Mesendoderm (in vitro differentiated cells): ENCODE measurements at regions not wholly inside any gene's neighbourhood (a gene's known extent, or its start where the extent isn't known, plus 50 kb on each side); places are given as distances from the start of the nearest gene placed in this dataset.

Experiments
- DNase-seq: peaks from one replicate; pipeline ENCODE4 v3.0.0; 2013
- H2AK5ac ChIP-seq: 2 replicates; pipeline ENCODE4 v1.6.1; 2013; ENCODE audit warnings: low read length, inconsistent platforms
- H2BK120ac ChIP-seq: 2 replicates; pipeline ENCODE4 v1.6.1; 2013; ENCODE audit warnings: low read depth, mild to moderate bottlenecking, low read length, moderate library complexity, mixed read lengths
- H2BK15ac ChIP-seq: replicated peaks from 2 replicates; pipeline ENCODE4 v1.6.1; 2013; ENCODE audit warnings: low read depth, mild to moderate bottlenecking, moderate library complexity
- H2BK5ac ChIP-seq: 2 replicates; pipeline ENCODE4 v1.6.1; 2013; ENCODE audit warnings: low read length, inconsistent platforms
- H3K18ac ChIP-seq: 2 replicates; pipeline ENCODE4 v1.6.1; 2013; ENCODE audit warnings: mild to moderate bottlenecking, low read length, mixed read lengths
- H3K23ac ChIP-seq: one replicate; pipeline ENCODE4 v1.6.1; 2013; ENCODE audit warnings: low read length
- H3K27ac ChIP-seq: 2 replicates; pipeline ENCODE4 v1.5.1; 2013; ENCODE audit warnings: low read depth, mild to moderate bottlenecking, inconsistent platforms, low read length, moderate library complexity
- H3K27me3 ChIP-seq: 2 replicates; pipeline ENCODE4 v1.6.1; 2013; ENCODE audit warnings: low read length, control low read depth, mild to moderate bottlenecking, inconsistent platforms; ENCODE audit not compliant: insufficient read depth, poor library complexity
- H3K36me3 ChIP-seq: 2 replicates; pipeline ENCODE4 v1.6.1; 2013; ENCODE audit warnings: low read length, inconsistent platforms; ENCODE audit not compliant: control insufficient read depth, insufficient read depth
- H3K4ac ChIP-seq: one replicate; pipeline ENCODE4 v1.6.1; 2013; ENCODE audit warnings: low read depth, mild to moderate bottlenecking, low read length, moderate library complexity
- H3K4me1 ChIP-seq: 2 replicates; pipeline ENCODE4 v1.6.1; 2013; ENCODE audit warnings: low read depth, low read length, inconsistent platforms; ENCODE audit not compliant: control insufficient read depth
- H3K4me2 ChIP-seq: 2 replicates; pipeline ENCODE4 v1.6.1; 2013; ENCODE audit warnings: low read length
- H3K4me3 ChIP-seq: 2 replicates; pipeline ENCODE4 v1.5.1; 2013; ENCODE audit warnings: mild to moderate bottlenecking, low read length
- H3K56ac ChIP-seq: one replicate; pipeline ENCODE4 v1.6.1; 2013; ENCODE audit warnings: low read length
- H3K79me1 ChIP-seq: 2 replicates; pipeline ENCODE4 v1.6.1; 2013; ENCODE audit warnings: low read length, inconsistent platforms
- H3K79me2 ChIP-seq: 2 replicates; pipeline ENCODE4 v1.6.1; 2013; ENCODE audit warnings: mild to moderate bottlenecking, low read length; ENCODE audit not compliant: control insufficient read depth, insufficient read depth
- H3K9ac ChIP-seq: 2 replicates; pipeline ENCODE4 v1.6.1; 2013; ENCODE audit warnings: low read length, inconsistent platforms
- H4K5ac ChIP-seq: one replicate; pipeline ENCODE4 v1.6.1; 2013; ENCODE audit warnings: low read length
- H4K8ac ChIP-seq: one replicate; pipeline ENCODE4 v1.6.1; 2013; ENCODE audit warnings: low read depth, mild to moderate bottlenecking, control low read depth, low read length, moderate library complexity
- WGBS: extraction: QIAGEN DNeasy Blood & Tissue Kit; methylation state at CpG from one replicate; pipeline ENCODE4 v1.1.7; 2013; ENCODE audit warnings: low lambda C conversion rate, missing lambda C conversion rate; ENCODE audit not compliant: insufficient coverage; ENCODE audit errors: extremely low coverage; 5-methylcytosine and 5-hydroxymethylcytosine counted together

- no peak overlapping the region for H3K4me3 ChIP-seq
- no peak overlapping the region for H2BK5ac ChIP-seq
- H2AK5ac ChIP-seq: no peak overlapping the region
- H3K4ac ChIP-seq: no peak overlapping the region
- no peak overlapping the region for H3K4me2 ChIP-seq
- no peak overlapping the region for H3K9ac ChIP-seq
- H3K27ac ChIP-seq: no peak overlapping the region
- no peak overlapping the region for H4K8ac ChIP-seq
- H3K56ac ChIP-seq: no peak overlapping the region
- H2BK120ac ChIP-seq: no peak overlapping the region
- peaks cover 3% of the 10 kb centered on the region for H3K4me1 ChIP-seq
- WGBS: no CpG with 5 or more reads among the region's 9 CpGs
- H3K18ac ChIP-seq: no peak overlapping the region
- H3K79me2 ChIP-seq: no peaks in the 10 kb centered on the region
- H3K27me3 ChIP-seq: no peaks in the 10 kb centered on the region
- H4K5ac ChIP-seq: no peak overlapping the region
- no peaks in the 10 kb centered on the region for H3K79me1 ChIP-seq
- no peak overlapping the region for H2BK15ac ChIP-seq
- no peak overlapping the region for H3K23ac ChIP-seq
- H3K36me3 ChIP-seq: no peaks in the 10 kb centered on the region
- no peak for DNase-seq
These were observed 64.0 kb upstream of the DUSP5 start for GRCh38 chr10:110433740-110434139.

GRCh38 chr10:110434489-110435096, 63.1 kb upstream of the DUSP5 start:
- Histone ChIP-seq H3K18ac (no peak overlapping the region), H2BK120ac (no peak overlapping the region), H3K4me2 (no peak overlapping the region), H3K4ac (no peak overlapping the region), H4K5ac (no peak overlapping the region), H3K4me3 (no peak overlapping the region), H3K27ac (no peak overlapping the region), H3K79me2 (no peaks in the 10 kb centered on the region), H4K8ac (no peak overlapping the region), H3K56ac (no peak overlapping the region), H3K4me1 (peaks cover 3% of the 10 kb centered on the region), H3K27me3 (no peaks in the 10 kb centered on the region), H2BK15ac (no peak overlapping the region), H3K36me3 (no peaks in the 10 kb centered on the region), H3K9ac (no peak overlapping the region), H3K23ac (no peak overlapping the region), H2AK5ac (no peak overlapping the region), H2BK5ac (no peak overlapping the region), H3K79me1 (no peaks in the 10 kb centered on the region)
- DNase-seq: no peak
- WGBS: no CpG with 5 or more reads among the region's 5 CpGs

DNA sequence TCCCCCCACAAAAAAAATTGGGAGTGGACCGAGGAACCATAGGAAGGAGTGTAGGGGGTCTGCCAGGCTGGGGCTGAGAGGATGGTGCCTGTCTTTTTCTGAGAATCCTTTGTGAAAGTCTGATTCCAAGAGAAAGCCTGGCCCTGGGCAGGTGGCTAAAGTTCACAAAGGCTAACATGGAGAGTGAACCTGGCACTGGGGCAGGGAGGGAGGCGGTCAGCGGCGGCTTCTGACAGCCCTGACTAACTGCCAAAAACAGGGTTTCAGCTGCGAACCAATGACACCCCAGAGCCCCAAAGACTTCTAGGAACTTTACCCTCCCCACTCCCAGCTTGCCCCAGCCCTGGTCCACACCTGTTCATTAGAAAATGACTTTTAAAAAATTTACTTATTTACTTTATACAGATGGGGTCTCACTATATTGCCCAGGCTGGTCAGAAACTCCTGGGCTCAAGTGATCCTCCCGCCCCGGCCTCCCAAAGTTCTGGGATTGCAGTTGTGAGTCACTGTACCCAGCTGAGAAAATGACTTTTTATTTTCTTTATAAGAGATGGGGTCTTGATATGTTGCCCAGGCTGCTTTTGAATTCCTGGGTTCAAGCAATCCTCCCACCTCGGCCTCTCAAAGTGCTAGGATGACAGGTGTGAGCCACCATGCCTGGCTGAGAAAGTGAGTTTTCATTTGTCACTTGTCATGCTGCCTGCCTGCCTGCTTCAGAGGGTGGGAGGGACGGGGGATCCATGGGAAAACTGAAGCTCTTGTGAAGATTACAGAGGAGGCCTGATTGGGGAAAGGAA, 61.0 kb upstream of the DUSP5 start:
- Histone ChIP-seq H3K79me1 (no peaks in the 10 kb centered on the region), H4K5ac (no peak overlapping the region), H2AK5ac (no peak overlapping the region), H2BK120ac (no peak overlapping the region), H3K79me2 (no peaks in the 10 kb centered on the region), H3K9ac (no peak overlapping the region), H3K27me3 (no peaks in the 10 kb centered on the region), H4K8ac (no peak overlapping the region), H3K4me1 (peaks cover 4% of the 10 kb centered on the region), H3K27ac (no peak overlapping the region), H3K36me3 (no peaks in the 10 kb centered on the region), H3K4me2 (no peak overlapping the region), H2BK5ac (no peak overlapping the region), H3K4ac (no peak overlapping the region), H2BK15ac (no peak overlapping the region), H3K23ac (no peak overlapping the region), H3K56ac (no peak overlapping the region), H3K4me3 (no peak overlapping the region), H3K18ac (no peak overlapping the region)
- no CpG with 5 or more reads among the region's 9 CpGs for WGBS
- DNase-seq: no peak

GRCh38 chr10:110437351-110437605, 60.4 kb upstream of the DUSP5 start:
- Histone ChIP-seq H3K56ac (no peak overlapping the region), H3K23ac (no peak overlapping the region), H3K36me3 (no peaks in the 10 kb centered on the region), H2BK15ac (no peak overlapping the region), H3K27ac (no peak overlapping the region), H3K4me1 (peaks cover 6% of the 10 kb centered on the region), H3K4me3 (no peak overlapping the region), H3K79me2 (no peaks in the 10 kb centered on the region), H2BK5ac (no peak overlapping the region), H4K5ac (no peak overlapping the region), H2BK120ac (no peak overlapping the region), H3K9ac (no peak overlapping the region), H3K79me1 (no peaks in the 10 kb centered on the region), H3K4ac (no peak overlapping the region), H2AK5ac (no peak overlapping the region), H3K18ac (no peak overlapping the region), H3K27me3 (no peaks in the 10 kb centered on the region), H4K8ac (no peak overlapping the region), H3K4me2 (no peak overlapping the region)
- DNase-seq: no peak
- WGBS: no CpG with 5 or more reads among the region's 3 CpGs

GRCh38 chr10:110437761-110438341, 59.9 kb upstream of the DUSP5 start:
- H3K4me2 ChIP-seq: no peak overlapping the region
- H3K36me3 ChIP-seq: no peaks in the 10 kb centered on the region
- no peak overlapping the region for H2BK120ac ChIP-seq
- H3K79me1 ChIP-seq: no peaks in the 10 kb centered on the region
- no peak overlapping the region for H3K9ac ChIP-seq
- no peak overlapping the region for H3K23ac ChIP-seq
- peaks cover 6% of the 10 kb centered on the region for H3K4me1 ChIP-seq
- no peak overlapping the region for H3K4me3 ChIP-seq
- no peak overlapping the region for H3K18ac ChIP-seq
- no peak overlapping the region for H2BK5ac ChIP-seq
- H2BK15ac ChIP-seq: no peak overlapping the region
- no CpG with 5 or more reads among the region's 11 CpGs for WGBS
- no peak overlapping the region for H4K5ac ChIP-seq
- DNase-seq: no peak
- no peaks in the 10 kb centered on the region for H3K27me3 ChIP-seq
- H3K4ac ChIP-seq: no peak overlapping the region
- peak overlapping the region; percentile 57 for H3K56ac ChIP-seq
- H3K79me2 ChIP-seq: no peaks in the 10 kb centered on the region
- no peak overlapping the region for H2AK5ac ChIP-seq
- H4K8ac ChIP-seq: no peak overlapping the region
- no peak overlapping the region for H3K27ac ChIP-seq
